Small intestine (tissue), 7 donors: ENCODE measurements at regions not wholly inside any gene's neighbourhood (a gene's known extent, or its start where the extent isn't known, plus 50 kb on each side); places are given as distances from the start of the nearest gene placed in this dataset.
"Not testable (repeated sequence)": the region's sequence is repeated elsewhere in the genome, so short reads cannot be mapped to it uniquely, and the experiment has no call there.

Experiments
- DNase-seq, 2 donors: peaks; one replicate each; pipeline versions ENCODE4 v3.0.0 to v3.0.0-alpha.2; 2013
- FAIRE-seq: peaks from 2 replicates; lab custom pipeline; 2012; peaks lifted over from hg19 to GRCh38; lab: Jason Lieb, UNC
- H3K27ac ChIP-seq, 3 donors: one replicate each; pipeline ENCODE4 v1.5.1; 2013; ENCODE audit warnings: low read length in 2 of 3, mild to moderate bottlenecking in 2 of 3, control low read depth in 1 of 3, inconsistent platforms in 1 of 3, low read depth in 1 of 3, moderate library complexity in 1 of 3
- H3K27me3 ChIP-seq, 3 donors: one replicate each; pipeline ENCODE4 v1.6.1; 2013; ENCODE audit warnings: low read length in 3 of 3, inconsistent platforms in 1 of 3; ENCODE audit not compliant: control insufficient read depth in 3 of 3, insufficient read depth in 3 of 3
- H3K36me3 ChIP-seq, 3 donors: one replicate each; pipeline ENCODE4 v1.6.1; 2013; ENCODE audit warnings: low read length in 3 of 3, inconsistent platforms in 1 of 3, low read depth in 1 of 3, mild to moderate bottlenecking in 1 of 3, moderate library complexity in 1 of 3; ENCODE audit not compliant: control insufficient read depth in 3 of 3, insufficient read depth in 2 of 3
- H3K4me1 ChIP-seq, 3 donors: one replicate each; pipeline ENCODE4 v1.6.1; 2013; ENCODE audit warnings: low read length in 2 of 3, inconsistent platforms in 1 of 3, low read depth in 1 of 3, mild to moderate bottlenecking in 1 of 3, moderate library complexity in 1 of 3; ENCODE audit not compliant: control insufficient read depth in 3 of 3, insufficient read depth in 2 of 3
- H3K4me3 ChIP-seq, 3 donors: one replicate each; pipeline ENCODE4 v1.5.1; 2013; ENCODE audit warnings: low read length in 3 of 3, control low read depth in 1 of 3, inconsistent platforms in 1 of 3, low read depth in 1 of 3, mild to moderate bottlenecking in 1 of 3, moderate library complexity in 1 of 3
- H3K9me3 ChIP-seq, 2 donors: one replicate each; pipeline ENCODE4 v1.6.1; 2013; ENCODE audit warnings: low read depth in 1 of 2, low read length in 1 of 2; ENCODE audit not compliant: control insufficient read depth in 2 of 2, insufficient read depth in 1 of 2
- WGBS, 3 donors: extraction: QIAGEN DNeasy Blood & Tissue Kit; methylation state at CpG; one replicate each; pipeline ENCODE4 v1.1.7; 2013; 5-methylcytosine and 5-hydroxymethylcytosine counted together
- donor health status: healthy with polysubstance abuse.
- donor health status: control.
- donor health status: control.
- donor health status: Bipolar disorder and iron deficiency.
- donor health status: healthy.

GRCh38 chr7:80298201-80298600 is 163.6 kb downstream of the GNAI1 start:
- Histone ChIP-seq H3K4me3 (no peak overlapping the region), H3K36me3 (no peaks in the 10 kb centered on the region), H3K27me3 (no peaks in the 10 kb centered on the region), H3K27ac (no peak overlapping the region), H3K9me3 (peaks cover 0 to 14% of the 10 kb centered on the region in 2 donors), H3K4me1 (no peaks in the 10 kb centered on the region)
- FAIRE-seq (no peak), DNase-seq (no peak)

GRCh38 chr7:80294346-80294745 is 159.7 kb downstream of the GNAI1 start:
- H3K36me3 ChIP-seq, result no peaks in the 10 kb centered on the region
- H3K9me3 ChIP-seq, result peaks cover 0 to 23% of the 10 kb centered on the region in 2 donors
- no peaks in the 10 kb centered on the region for H3K27me3 ChIP-seq
- no peak for DNase-seq
- no peak for FAIRE-seq
- no peak overlapping the region for H3K27ac ChIP-seq
- no peak overlapping the region for H3K4me3 ChIP-seq
- no peaks in the 10 kb centered on the region for H3K4me1 ChIP-seq

DNA sequence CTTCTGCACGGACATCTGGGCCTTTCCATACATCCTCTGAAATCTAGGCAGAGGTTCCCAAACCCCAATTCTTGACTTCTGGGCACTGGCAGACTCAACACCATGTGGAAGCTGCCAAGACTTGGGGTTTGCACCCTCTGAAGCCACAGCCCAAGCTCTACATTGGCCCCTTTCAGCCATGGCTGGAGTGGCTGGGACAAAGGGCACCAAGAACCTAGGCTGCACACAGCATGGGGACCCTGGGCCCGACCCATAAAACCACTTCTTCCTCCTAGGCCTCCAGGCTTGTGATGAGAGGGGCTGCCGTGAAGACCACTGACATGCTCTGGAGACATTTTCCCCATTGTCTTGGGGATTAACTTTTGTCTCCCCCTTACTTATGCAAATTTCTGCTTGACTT is 158.0 kb downstream of the GNAI1 start:
- H3K36me3 ChIP-seq, H3K4me3 ChIP-seq, H3K4me1 ChIP-seq, H3K27ac ChIP-seq, DNase-seq, FAIRE-seq, H3K27me3 ChIP-seq: not testable (repeated sequence)
- 62 to 83% (median 77%) methylated on average over 3 of the region's 3 CpGs for WGBS, 3 donors
- H3K9me3 ChIP-seq, result peaks cover 0 to 23% of the 10 kb centered on the region in 2 donors

DNA sequence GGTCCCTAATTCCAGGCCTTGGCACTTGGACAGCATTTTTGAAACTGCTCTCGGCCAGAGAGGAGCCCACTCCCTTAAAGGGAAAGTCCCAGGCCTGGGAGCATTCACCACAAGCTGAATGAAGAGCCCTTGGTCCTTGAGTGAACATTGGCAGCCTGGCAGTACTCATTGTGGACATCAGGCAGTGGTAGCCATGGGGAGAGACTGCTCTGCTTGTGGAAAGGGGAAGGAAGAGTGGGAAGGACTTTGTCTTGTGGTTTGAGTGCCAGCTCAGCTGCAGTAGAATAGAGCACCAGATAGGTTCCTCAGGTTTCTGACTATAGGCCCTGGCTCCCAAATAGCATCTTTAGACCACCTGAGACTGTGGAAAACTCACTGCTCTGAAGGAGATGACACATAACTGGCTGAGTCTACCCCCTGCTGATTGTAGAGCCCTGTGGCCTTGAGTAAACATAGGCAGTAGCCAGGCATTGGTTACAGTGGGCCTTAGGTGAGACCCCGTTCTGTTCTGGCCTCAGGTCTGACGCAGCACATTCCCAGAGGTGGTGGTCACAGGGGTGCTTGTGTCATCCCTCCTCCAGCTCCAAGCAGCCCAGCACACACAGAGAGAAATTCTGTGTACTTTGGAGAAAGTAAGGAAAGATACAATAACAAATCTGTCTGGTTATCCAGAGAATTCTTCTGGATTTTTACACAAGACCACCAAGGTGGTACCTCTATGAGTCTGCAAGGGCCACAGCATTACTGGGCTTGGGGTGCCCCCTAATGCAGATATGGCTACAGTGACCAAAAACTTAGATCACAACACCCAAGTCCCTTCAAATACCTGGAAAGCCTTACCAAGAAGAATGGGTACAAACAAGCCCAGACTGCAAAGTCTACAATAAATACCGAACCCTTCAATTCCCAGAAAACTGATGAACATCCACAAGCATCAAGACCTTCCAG is 153.8 kb downstream of the GNAI1 start:
- DNase-seq, result no peak
- H3K4me3 ChIP-seq, result no peak overlapping the region
- H3K27me3 ChIP-seq, result no peaks in the 10 kb centered on the region
- peaks cover 0 to 10% of the 10 kb centered on the region in 2 donors for H3K9me3 ChIP-seq
- H3K4me1 ChIP-seq, result no peaks in the 10 kb centered on the region
- 79 to 92% (median 86%) methylated on average over 4 of the region's 4 CpGs for WGBS, 3 donors
- no peak overlapping the region for H3K27ac ChIP-seq
- no peak for FAIRE-seq
- no peaks in the 10 kb centered on the region for H3K36me3 ChIP-seq

DNA sequence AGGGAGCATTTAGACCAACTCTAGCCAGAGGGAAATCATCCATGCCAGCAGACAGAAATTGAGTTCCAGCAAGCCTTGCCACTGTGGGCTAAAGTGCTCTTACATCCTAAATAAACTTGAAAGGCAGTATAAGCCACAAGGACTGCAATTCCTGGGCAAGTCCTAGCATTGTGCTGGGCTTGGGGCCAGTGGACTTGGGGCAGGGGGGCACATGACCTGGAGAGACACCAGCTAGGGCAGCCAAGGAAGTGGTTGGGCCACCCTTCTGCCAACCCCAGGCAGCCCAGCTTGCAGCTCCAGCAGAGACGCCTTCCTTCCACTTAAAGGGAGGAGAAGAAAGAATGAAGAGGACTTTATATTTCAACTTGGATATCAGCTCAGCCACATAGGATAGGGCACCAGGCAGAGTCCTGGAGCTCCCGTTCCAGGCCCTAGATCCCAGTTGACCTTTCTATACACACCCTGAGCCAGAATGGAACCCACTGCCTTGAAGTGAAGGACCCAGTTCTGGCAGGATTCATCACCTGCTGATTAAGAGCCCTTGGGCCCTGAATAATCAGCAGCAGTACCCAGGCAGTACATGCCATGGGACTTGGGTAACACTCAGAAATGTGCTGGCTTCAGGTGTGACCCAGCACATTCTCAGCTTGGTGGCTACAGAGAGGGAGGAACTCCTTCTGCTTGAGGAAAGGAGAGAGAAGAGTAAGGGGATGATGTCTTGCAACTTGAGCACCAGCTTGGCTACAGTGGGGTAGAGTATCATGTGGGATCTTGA is 153.0 kb downstream of the GNAI1 start:
- Histone ChIP-seq H3K27ac (no peak overlapping the region), H3K9me3 (peaks cover 0 to 5% of the 10 kb centered on the region in 2 donors), H3K4me3 (no peak overlapping the region), H3K4me1 (no peaks in the 10 kb centered on the region), H3K27me3 (no peaks in the 10 kb centered on the region), H3K36me3 (no peaks in the 10 kb centered on the region)
- FAIRE-seq, result no peak
- WGBS, 3 donors, result 58 to 100% (median 79%) methylated on average over 2 of the region's 2 CpGs
- DNase-seq, result no peak

DNA sequence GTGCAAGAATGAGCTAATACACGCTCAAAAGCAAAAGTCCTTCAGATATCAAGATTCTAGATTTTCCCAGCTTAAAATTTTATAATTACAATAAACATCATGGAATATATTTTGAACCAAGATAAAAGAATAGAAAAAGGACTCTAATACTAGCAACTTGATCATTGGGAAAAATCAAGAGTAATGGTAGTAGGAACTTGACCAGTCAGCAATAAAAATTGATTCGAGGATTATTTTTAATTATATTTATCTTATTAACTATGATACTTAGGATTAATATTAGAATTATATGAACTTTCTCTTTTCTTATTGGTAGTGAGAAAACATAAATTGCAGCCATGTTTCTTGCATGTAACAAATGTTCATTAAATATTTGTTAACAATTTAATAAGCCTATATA is 152.0 kb downstream of the GNAI1 start:
- Histone ChIP-seq H3K4me3 (no peak overlapping the region), H3K9me3 (peaks cover 0 to 3% of the 10 kb centered on the region in 2 donors), H3K36me3 (no peaks in the 10 kb centered on the region), H3K27me3 (no peaks in the 10 kb centered on the region), H3K27ac (no peak overlapping the region), H3K4me1 (no peaks in the 10 kb centered on the region)
- WGBS, 3 donors, result 90 to 95% (median 94%) methylated on average over 2 of the region's 2 CpGs
- DNase-seq (no peak), FAIRE-seq (no peak)

DNA sequence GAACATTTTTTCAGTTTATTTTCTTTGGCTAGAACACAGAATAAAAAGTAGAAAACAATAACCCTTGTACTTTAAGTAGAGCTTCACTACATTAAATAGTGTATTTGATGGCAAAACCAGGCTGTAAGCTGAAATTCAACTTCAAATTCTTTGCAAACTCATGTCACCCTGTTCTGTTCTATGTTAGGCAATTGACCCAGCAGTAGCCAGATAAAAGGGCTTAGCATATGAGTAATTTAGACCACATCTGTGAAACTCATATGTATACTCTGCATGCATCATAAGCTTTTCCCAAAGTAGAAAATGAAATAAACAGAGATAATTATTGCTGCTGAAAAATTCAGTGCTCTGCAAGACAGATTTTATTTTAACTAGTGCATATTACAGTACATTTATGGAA is 150.2 kb downstream of the GNAI1 start:
- Histone ChIP-seq H3K9me3 (peaks cover 0 to 3% of the 10 kb centered on the region in 2 donors), H3K36me3 (no peaks in the 10 kb centered on the region), H3K27ac (no peak overlapping the region), H3K27me3 (no peaks in the 10 kb centered on the region), H3K4me3 (no peak overlapping the region), H3K4me1 (no peaks in the 10 kb centered on the region)
- FAIRE-seq (no peak), DNase-seq (no peak)

GRCh38 chr7:80279760-80280159 is 145.1 kb downstream of the GNAI1 start:
- Histone ChIP-seq H3K27ac (peak overlapping the region in 1 of 3 donors; percentile 36), H3K9me3 (peaks cover 0 to 3% of the 10 kb centered on the region in 2 donors), H3K4me1 (peaks cover 0 to 10% (median 0%) of the 10 kb centered on the region in 3 donors), H3K36me3 (no peaks in the 10 kb centered on the region), H3K27me3 (no peaks in the 10 kb centered on the region), H3K4me3 (no peak overlapping the region)
- DNase-seq (peak; percentile 25 to 54), FAIRE-seq (no peak)
- 14 to 40% (median 27%) methylated on average over 5 of the region's 5 CpGs for WGBS, 3 donors
